Panc1 (cell line): ENCODE measurements at regions not wholly inside any gene's neighbourhood (a gene's known extent, or its start where the extent isn't known, plus 50 kb on each side); places are given as distances from the start of the nearest gene placed in this dataset.

Experiments
- CTCF ChIP-seq: fragments of 450-650 bp; IDR thresholded peaks from 2 replicates; pipeline ENCODE4 v1.5.1; 2017; ENCODE audit warnings: mild to moderate bottlenecking
- POLR2AphosphoS5 ChIP-seq: IDR thresholded peaks from 2 replicates; pipeline ENCODE4 v1.6.1; 2012; ENCODE audit warnings: mild to moderate bottlenecking, low read depth, low read length, moderate library complexity
- REST ChIP-seq, 2 experiments: IDR thresholded peaks; 2 replicates each; pipeline ENCODE4 v1.6.1; 2011 to 2012; ENCODE audit warnings: low read depth in 2 of 2, control low read depth in 1 of 2, low read length in 1 of 2, mild to moderate bottlenecking in 1 of 2, moderate library complexity in 1 of 2; ENCODE audit not compliant: insufficient read depth in 1 of 2
- SIN3A ChIP-seq: IDR thresholded peaks from 2 replicates; pipeline ENCODE4 v1.6.1; 2012; ENCODE audit warnings: low read depth, mild to moderate bottlenecking, low read length, moderate library complexity, borderline replicate concordance; ENCODE audit not compliant: insufficient read depth
- TCF7L2 ChIP-seq: IDR thresholded peaks from 2 replicates; pipeline ENCODE4 v1.6.1; 2011; ENCODE audit warnings: mild to moderate bottlenecking, low read depth, low read length, inconsistent platforms

DNA sequence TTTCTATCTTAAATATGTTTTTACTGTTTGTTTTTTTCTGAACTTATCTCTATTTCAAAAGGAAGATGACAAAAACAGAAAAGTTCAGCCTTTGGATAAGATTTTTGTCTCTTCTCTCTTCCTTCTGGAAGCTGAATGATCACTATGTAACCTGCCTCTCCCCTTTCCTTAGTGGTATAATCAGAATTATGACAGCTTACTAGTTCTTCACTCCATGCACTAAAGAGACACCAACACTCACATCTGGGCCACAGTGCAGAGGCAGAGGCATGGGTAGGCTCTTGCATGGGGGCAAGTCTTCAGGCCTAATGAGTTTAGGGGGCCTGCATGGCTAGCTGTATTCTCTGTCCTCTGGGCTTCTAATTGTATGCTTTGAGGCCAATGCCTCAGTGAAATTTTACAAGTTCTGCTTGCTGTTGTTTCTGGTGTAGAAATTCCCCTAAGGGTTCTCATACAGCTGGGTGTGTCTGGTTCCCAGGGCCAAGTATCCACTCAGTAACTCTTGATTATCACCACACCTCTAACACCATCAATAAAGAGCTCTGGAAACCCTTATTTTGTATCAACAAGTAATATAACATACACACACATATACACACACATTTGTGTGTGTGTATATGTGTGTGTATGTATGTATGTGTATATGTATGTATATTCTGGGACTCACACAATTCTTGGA, 96.8 kb upstream of the POM121L12 start:
- no peak for TF ChIP-seq SIN3A
- TF ChIP-seq POLR2AphosphoS5, result no peak
- TF ChIP-seq CTCF, result no peak
- no peak for TF ChIP-seq REST (IDR thresholded peaks at IDR 0.05; ENCODE audit: insufficient read depth in 1 of 2, low read depth in 2 of 2, low read length in 1 of 2)
- no peak for TF ChIP-seq TCF7L2
